HCT116 (cell line): ENCODE measurements at regions not wholly inside any gene's neighbourhood (a gene's known extent, or its start where the extent isn't known, plus 50 kb on each side); places are given as distances from the start of the nearest gene placed in this dataset.

Experiments used
- ATAC-seq: fragments of 200-7000 bp; cut with Tn5 transposase; 2 replicates; pipeline ENCODE4 v1.9.1; 2020; ENCODE audit warnings: mild to moderate bottlenecking, moderate library complexity
- BruUV-seq: library from RNA; stranded (reverse); fragments of 400-500 nt; replicated peaks from 2 replicates; lab custom pipeline; 2021; lab: Mats Ljungman, UMichigan
- CTCF ChIA-PET: fragments of 300-600 bp; sonication (Branson Sonifier 250); formaldehyde crosslinking; loops from one replicate; lab custom pipeline; 2021; ENCODE audit warnings: antibody characterized with exemption; lab: Charles Lee
- POLR2A ChIA-PET: fragments of 300-600, 350-600 bp; sonication (Branson Sonifier 250); formaldehyde crosslinking; loops from one replicate; lab custom pipeline; 2021; ENCODE audit warnings: antibody characterized with exemption; lab: Charles Lee
- RAD21 ChIA-PET, 2 experiments: fragments of 300-600 bp; sonication (Branson Sonifier 250); formaldehyde crosslinking; loops; one replicate each; lab custom pipeline; 2023; ENCODE audit warnings: low total read pairs in 2 of 2; ENCODE audit not compliant: uncharacterized antibody in 2 of 2, unreplicated experiment in 2 of 2, low non-redundant PET in 1 of 2; lab: Charles Lee
- DNase-seq: peaks from one replicate; pipeline ENCODE4 v3.0.0-alpha.2; 2010; ENCODE audit warnings: low read depth, low spot score
- H2AFZ ChIP-seq: fragments of 200-600 bp; shearing (Covaris generic), sonication (generic); 2 replicates; pipeline ENCODE4 v1.6.1; 2017; ENCODE audit warnings: low read depth, mixed run types, mixed read lengths, antibody characterized with exemption, low read length; ENCODE audit not compliant: poor library complexity, severe bottlenecking
- H3K27ac ChIP-seq: 2 replicates; pipeline ENCODE4 v1.5.1; 2012; ENCODE audit warnings: low read depth, low read length
- H3K27me3 ChIP-seq: fragments of 200-600 bp; sonication (generic); 2 replicates; pipeline ENCODE4 v1.6.1; 2016; ENCODE audit warnings: mixed run types, low read length, mixed read lengths; ENCODE audit not compliant: insufficient read depth
- H3K36me3 ChIP-seq, 2 experiments: fragments of 200-500 bp in 1 of 2; fragments of 200-600 bp in 1 of 2; sonication (Bioruptor generic) in 1 of 2; sonication (generic) in 1 of 2; 2 replicates each; pipeline versions ENCODE4 v1.5.1 to v1.6.1; 2014 to 2016; ENCODE audit warnings: low read length in 2 of 2, inconsistent platforms in 1 of 2, mixed read lengths in 1 of 2, mixed run types in 1 of 2; ENCODE audit not compliant: insufficient read depth in 2 of 2, control insufficient read depth in 1 of 2
- H3K4me1 ChIP-seq, 2 experiments: fragments of 200-600 bp in 1 of 2; sonication (generic) in 1 of 2; 2 replicates each; pipeline versions ENCODE4 v1.5.1 to v1.6.1; 2012 to 2017; ENCODE audit warnings: low read length in 2 of 2, inconsistent platforms in 1 of 2, mild to moderate bottlenecking in 1 of 2, mixed read lengths in 1 of 2, mixed run types in 1 of 2, moderate library complexity in 1 of 2; ENCODE audit not compliant: insufficient read depth in 2 of 2, control insufficient read depth in 1 of 2
- H3K4me2 ChIP-seq: fragments of 200-600 bp; sonication (generic); 2 replicates; pipeline ENCODE4 v1.6.1; 2017; ENCODE audit warnings: mixed run types, low read length, mixed read lengths
- H3K4me3 ChIP-seq, 2 experiments: fragments of 200-600 bp in 1 of 2; sonication (generic) in 1 of 2; replicated peaks in 1 of 2; 2 replicates each; pipeline ENCODE4 v1.5.1; 2011 to 2016; ENCODE audit warnings: low read length in 2 of 2, control low read depth in 1 of 2, low read depth in 1 of 2, mild to moderate bottlenecking in 1 of 2, mixed read lengths in 1 of 2, mixed run types in 1 of 2
- H3K79me2 ChIP-seq: fragments of 200-600 bp; sonication (generic); 2 replicates; pipeline ENCODE4 v1.6.1; 2017; ENCODE audit warnings: mild to moderate bottlenecking, mixed run types, low read length, moderate library complexity, mixed read lengths; ENCODE audit not compliant: insufficient read depth
- H3K9ac ChIP-seq: fragments of 200-600 bp; sonication (generic); 2 replicates; pipeline ENCODE4 v1.6.1; 2016; ENCODE audit warnings: low read length, mixed read lengths
- H3K9me2 ChIP-seq: fragments of 200-600 bp; sonication (generic), shearing (Covaris generic); 2 replicates; pipeline ENCODE4 v1.6.1; 2017; ENCODE audit warnings: mixed run types, mild to moderate bottlenecking, moderate library complexity; ENCODE audit not compliant: insufficient read depth
- H3K9me3 ChIP-seq, 2 experiments: fragments of 200-500 bp in 1 of 2; fragments of 200-600 bp in 1 of 2; sonication (Bioruptor generic) in 1 of 2; sonication (generic) in 1 of 2; 2 replicates each; pipeline ENCODE4 v1.6.1; 2014 to 2017; ENCODE audit warnings: low read length in 2 of 2, mixed read lengths in 2 of 2, inconsistent platforms in 1 of 2, low read depth in 1 of 2, mild to moderate bottlenecking in 1 of 2, mixed run types in 1 of 2, moderate library complexity in 1 of 2; ENCODE audit not compliant: control insufficient read depth in 1 of 2, insufficient read depth in 1 of 2
- H4K20me1 ChIP-seq: fragments of 200-600 bp; sonication (generic), shearing (Covaris generic); 2 replicates; pipeline ENCODE4 v1.6.1; 2017; ENCODE audit warnings: mixed run types, mild to moderate bottlenecking, moderate library complexity; ENCODE audit not compliant: insufficient read depth
- CBX3 ChIP-seq: IDR thresholded peaks from 2 replicates; pipeline ENCODE4 v1.6.1; 2012; ENCODE audit warnings: low read depth
- CEBPB ChIP-seq: IDR thresholded peaks from 2 replicates; pipeline ENCODE4 v1.6.1; 2012; ENCODE audit warnings: low read depth
- EZH2 ChIP-seq: fragments of 200-600 bp; sonication (generic); IDR thresholded peaks from 2 replicates; pipeline ENCODE4 v1.6.1; 2017; ENCODE audit warnings: antibody characterized with exemption, mixed run types
- EZH2phosphoT487 ChIP-seq: fragments of 200-600 bp; IDR thresholded peaks from 2 replicates; pipeline ENCODE4 v1.6.1; 2018; ENCODE audit warnings: antibody characterized with exemption, borderline replicate concordance
- JUND ChIP-seq: IDR thresholded peaks from 2 replicates; pipeline ENCODE4 v1.6.1; 2012
- SIN3A ChIP-seq: IDR thresholded peaks from 2 replicates; pipeline ENCODE4 v1.6.1; 2012; ENCODE audit warnings: low read depth
- SP1 ChIP-seq: IDR thresholded peaks from 2 replicates; pipeline ENCODE4 v1.6.1; 2012; ENCODE audit warnings: low read depth
- SRF ChIP-seq: IDR thresholded peaks from 2 replicates; pipeline ENCODE4 v1.6.1; 2012; ENCODE audit warnings: low read depth
- ZBTB33 ChIP-seq: IDR thresholded peaks from 2 replicates; pipeline ENCODE4 v1.6.1; 2011; ENCODE audit warnings: mild to moderate bottlenecking, low read length, moderate library complexity; ENCODE audit not compliant: insufficient replicate concordance; ENCODE audit errors: extremely low read depth
- intact Hi-C: fragments of 100-400 bp; cut with micrococcal nuclease; formaldehyde crosslinking; loops from 2 replicates; pipeline ENCODE4 v1.10.0; 2022
- TF ChIP-seq, protein P1 (sequence below): IDR thresholded peaks from 2 replicates; pipeline ENCODE4 v1.6.1; 2012; ENCODE audit warnings: low read depth
- TF ChIP-seq, protein P2 (sequence below): IDR thresholded peaks from 2 replicates; pipeline ENCODE4 v1.6.1; 2012

GRCh38 chr15:68492855-68493254 is 60.9 kb upstream of the ITGA11 start (continued):
- TF ChIP-seq, protein P1, sequence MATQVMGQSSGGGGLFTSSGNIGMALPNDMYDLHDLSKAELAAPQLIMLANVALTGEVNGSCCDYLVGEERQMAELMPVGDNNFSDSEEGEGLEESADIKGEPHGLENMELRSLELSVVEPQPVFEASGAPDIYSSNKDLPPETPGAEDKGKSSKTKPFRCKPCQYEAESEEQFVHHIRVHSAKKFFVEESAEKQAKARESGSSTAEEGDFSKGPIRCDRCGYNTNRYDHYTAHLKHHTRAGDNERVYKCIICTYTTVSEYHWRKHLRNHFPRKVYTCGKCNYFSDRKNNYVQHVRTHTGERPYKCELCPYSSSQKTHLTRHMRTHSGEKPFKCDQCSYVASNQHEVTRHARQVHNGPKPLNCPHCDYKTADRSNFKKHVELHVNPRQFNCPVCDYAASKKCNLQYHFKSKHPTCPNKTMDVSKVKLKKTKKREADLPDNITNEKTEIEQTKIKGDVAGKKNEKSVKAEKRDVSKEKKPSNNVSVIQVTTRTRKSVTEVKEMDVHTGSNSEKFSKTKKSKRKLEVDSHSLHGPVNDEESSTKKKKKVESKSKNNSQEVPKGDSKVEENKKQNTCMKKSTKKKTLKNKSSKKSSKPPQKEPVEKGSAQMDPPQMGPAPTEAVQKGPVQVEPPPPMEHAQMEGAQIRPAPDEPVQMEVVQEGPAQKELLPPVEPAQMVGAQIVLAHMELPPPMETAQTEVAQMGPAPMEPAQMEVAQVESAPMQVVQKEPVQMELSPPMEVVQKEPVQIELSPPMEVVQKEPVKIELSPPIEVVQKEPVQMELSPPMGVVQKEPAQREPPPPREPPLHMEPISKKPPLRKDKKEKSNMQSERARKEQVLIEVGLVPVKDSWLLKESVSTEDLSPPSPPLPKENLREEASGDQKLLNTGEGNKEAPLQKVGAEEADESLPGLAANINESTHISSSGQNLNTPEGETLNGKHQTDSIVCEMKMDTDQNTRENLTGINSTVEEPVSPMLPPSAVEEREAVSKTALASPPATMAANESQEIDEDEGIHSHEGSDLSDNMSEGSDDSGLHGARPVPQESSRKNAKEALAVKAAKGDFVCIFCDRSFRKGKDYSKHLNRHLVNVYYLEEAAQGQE, result no peak
- TF ChIP-seq EZH2, result no peak
- no peak for TF ChIP-seq CBX3

GRCh38 chr15:68493629-68494028 is 61.7 kb upstream of the ITGA11 start:
- H4K20me1 ChIP-seq, result no peaks in the 10 kb centered on the region
- no peaks in the 10 kb centered on the region for H3K9me2 ChIP-seq
- H3K36me3 ChIP-seq, result no peaks in the 10 kb centered on the region
- intact Hi-C loops, result no loop called here
- no peak overlapping the region for H3K27ac ChIP-seq
- no peak overlapping the region for H3K4me3 ChIP-seq
- no peak for TF ChIP-seq EZH2phosphoT487
- TF ChIP-seq JUND, result no peak
- TF ChIP-seq SRF, result no peak
- no peak for TF ChIP-seq SIN3A
- no peak for TF ChIP-seq ZBTB33
- TF ChIP-seq CEBPB, result no peak
- TF ChIP-seq SP1, result no peak
- TF ChIP-seq, protein P2, sequence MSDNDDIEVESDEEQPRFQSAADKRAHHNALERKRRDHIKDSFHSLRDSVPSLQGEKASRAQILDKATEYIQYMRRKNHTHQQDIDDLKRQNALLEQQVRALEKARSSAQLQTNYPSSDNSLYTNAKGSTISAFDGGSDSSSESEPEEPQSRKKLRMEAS, result no peak
- TF ChIP-seq, all 23 proteins: peak for 0
- H3K4me1 ChIP-seq, result no peaks in the 10 kb centered on the region
- no peak overlapping the region for H3K9ac ChIP-seq
- BruUV-seq, result no TSS peak
- H3K27me3 ChIP-seq, result peaks cover 54% of the 10 kb centered on the region
- H2AFZ ChIP-seq, result no peak overlapping the region
- ATAC-seq, result no peak
- ChIA-PET RAD21 (no interaction called here), POLR2A (no interaction called here), CTCF (no interaction called here)
- H3K9me3 ChIP-seq, result no peaks in the 10 kb centered on the region
- H3K79me2 ChIP-seq, result no peaks in the 10 kb centered on the region
- H3K4me2 ChIP-seq, result no peak overlapping the region
- DNase-seq, result no peak
